Liver (tissue), 8 donors: ENCODE measurements at regions not wholly inside any gene's neighbourhood (a gene's known extent, or its start where the extent isn't known, plus 50 kb on each side); places are given as distances from the start of the nearest gene placed in this dataset.

ENCODE experiments used
- DNase-seq: peaks from one replicate; pipeline ENCODE4 v3.0.0-alpha.2; 2017; ENCODE audit warnings: low spot score
- H3K27ac ChIP-seq, 2 donors: one replicate each; pipeline ENCODE4 v1.7.0; 2013; ENCODE audit warnings: inconsistent platforms in 2 of 2, low read length in 2 of 2, control low read depth in 1 of 2, low read depth in 1 of 2, mild to moderate bottlenecking in 1 of 2
- H3K27me3 ChIP-seq, 4 donors: one replicate each; pipeline versions ENCODE4 v1.6.1 to v1.7.0; 2013; ENCODE audit warnings: low read length in 3 of 4, inconsistent platforms in 1 of 4, mild to moderate bottlenecking in 1 of 4, moderate library complexity in 1 of 4; ENCODE audit not compliant: control insufficient read depth in 4 of 4, insufficient read depth in 4 of 4
- H3K36me3 ChIP-seq, 4 donors: one replicate each; pipeline versions ENCODE4 v1.6.1 to v1.7.0; 2013; ENCODE audit warnings: low read length in 3 of 4, mild to moderate bottlenecking in 3 of 4, low read depth in 1 of 4, moderate library complexity in 1 of 4; ENCODE audit not compliant: control insufficient read depth in 4 of 4, insufficient read depth in 3 of 4
- H3K4me1 ChIP-seq, 4 donors: one replicate each; pipeline versions ENCODE4 v1.6.1 to v1.7.0; 2013; ENCODE audit warnings: low read length in 3 of 4, mild to moderate bottlenecking in 3 of 4, moderate library complexity in 1 of 4; ENCODE audit not compliant: control insufficient read depth in 4 of 4, insufficient read depth in 4 of 4
- H3K4me3 ChIP-seq, 3 donors: one replicate each; pipeline versions ENCODE4 v1.6.1 to v1.7.0; 2013; ENCODE audit warnings: low read length in 3 of 3, control low read depth in 1 of 3, low read depth in 1 of 3, mild to moderate bottlenecking in 1 of 3
- H3K9ac ChIP-seq, 2 donors: one replicate each; pipeline ENCODE4 v1.7.0; 2013; ENCODE audit warnings: low read length in 2 of 2, mild to moderate bottlenecking in 2 of 2, moderate library complexity in 2 of 2, control low read depth in 1 of 2, low read depth in 1 of 2
- H3K9me3 ChIP-seq, 4 donors: one replicate each; pipeline versions ENCODE4 v1.6.1 to v1.7.0; 2013; ENCODE audit warnings: low read length in 3 of 4; ENCODE audit not compliant: control insufficient read depth in 4 of 4
- EGR1 ChIP-seq, 2 donors: IDR thresholded peaks; 2 replicates each; pipeline ENCODE4 v1.6.1; 2016 to 2018; ENCODE audit warnings: antibody characterized with exemption in 2 of 2, low read depth in 2 of 2
- FOXA2 ChIP-seq: IDR thresholded peaks from 2 replicates; pipeline ENCODE4 v1.6.1; 2016; ENCODE audit warnings: antibody characterized with exemption
- GABPA ChIP-seq, 2 donors: IDR thresholded peaks in 1 of 2; conservative IDR thresholded peaks in 1 of 2; 2 replicates each; pipeline ENCODE4 v1.6.1; 2016; ENCODE audit warnings: antibody characterized with exemption in 2 of 2, mild to moderate bottlenecking in 1 of 2, moderate library complexity in 1 of 2
- HNF4A ChIP-seq, 2 donors: conservative IDR thresholded peaks; 2 replicates each; pipeline ENCODE4 v1.6.1; 2016; ENCODE audit warnings: antibody characterized with exemption in 2 of 2, mild to moderate bottlenecking in 2 of 2
- HNF4G ChIP-seq: IDR thresholded peaks from 2 replicates; pipeline ENCODE4 v1.6.1; 2016; ENCODE audit warnings: antibody characterized with exemption
- JUND ChIP-seq, 2 donors: IDR thresholded peaks; 2 replicates each; pipeline ENCODE4 v1.6.1; 2016; ENCODE audit warnings: antibody characterized with exemption in 2 of 2
- NR2F2 ChIP-seq: IDR thresholded peaks from 2 replicates; pipeline ENCODE4 v1.6.1; 2016; ENCODE audit warnings: antibody characterized with exemption
- RAD21 ChIP-seq, 2 donors: IDR thresholded peaks; 2 replicates each; pipeline ENCODE4 v1.6.1; 2016; ENCODE audit warnings: antibody characterized with exemption in 2 of 2, mild to moderate bottlenecking in 2 of 2
- RXRA ChIP-seq, 2 donors: IDR thresholded peaks; 2 replicates each; pipeline ENCODE4 v1.6.1; 2017 to 2018; ENCODE audit warnings: antibody characterized with exemption in 2 of 2, mild to moderate bottlenecking in 1 of 2
- SP1 ChIP-seq: IDR thresholded peaks from 2 replicates; pipeline ENCODE4 v1.6.1; 2018; ENCODE audit warnings: antibody characterized with exemption, mild to moderate bottlenecking
- TAF1 ChIP-seq: conservative IDR thresholded peaks from 2 replicates; pipeline ENCODE4 v1.6.1; 2016; ENCODE audit warnings: antibody characterized with exemption, mild to moderate bottlenecking
- YY1 ChIP-seq: IDR thresholded peaks from 2 replicates; pipeline ENCODE4 v1.6.1; 2016; ENCODE audit warnings: antibody characterized with exemption, mild to moderate bottlenecking
- ZBTB33 ChIP-seq: IDR thresholded peaks from 2 replicates; pipeline ENCODE4 v1.6.1; 2016; ENCODE audit warnings: antibody characterized with exemption
- WGBS: extraction: QIAGEN DNeasy Blood & Tissue Kit; methylation state at CpG from one replicate; pipeline ENCODE4 v1.1.7; 2013; 5-methylcytosine and 5-hydroxymethylcytosine counted together
- TF ChIP-seq, protein P1 (sequence below): IDR thresholded peaks from 2 replicates; pipeline ENCODE4 v1.6.1; 2016; ENCODE audit warnings: antibody characterized with exemption
- TF ChIP-seq, protein P2 (sequence below): IDR thresholded peaks from 2 replicates; pipeline ENCODE4 v1.6.1; 2016; ENCODE audit warnings: antibody characterized with exemption
- TF ChIP-seq, protein P3 (sequence below): fragments of 150-350 bp; IDR thresholded peaks from 2 replicates; pipeline ENCODE4 v1.5.1; 2017; ENCODE audit warnings: improper control_type of control experiment, low read depth, low read length; ENCODE audit not compliant: missing input control
- donor health status: healthy.
- donor health status: healthy.
- donor health status: healthy.
- donor health status: healthy.
- donor health status: healthy.

DNA sequence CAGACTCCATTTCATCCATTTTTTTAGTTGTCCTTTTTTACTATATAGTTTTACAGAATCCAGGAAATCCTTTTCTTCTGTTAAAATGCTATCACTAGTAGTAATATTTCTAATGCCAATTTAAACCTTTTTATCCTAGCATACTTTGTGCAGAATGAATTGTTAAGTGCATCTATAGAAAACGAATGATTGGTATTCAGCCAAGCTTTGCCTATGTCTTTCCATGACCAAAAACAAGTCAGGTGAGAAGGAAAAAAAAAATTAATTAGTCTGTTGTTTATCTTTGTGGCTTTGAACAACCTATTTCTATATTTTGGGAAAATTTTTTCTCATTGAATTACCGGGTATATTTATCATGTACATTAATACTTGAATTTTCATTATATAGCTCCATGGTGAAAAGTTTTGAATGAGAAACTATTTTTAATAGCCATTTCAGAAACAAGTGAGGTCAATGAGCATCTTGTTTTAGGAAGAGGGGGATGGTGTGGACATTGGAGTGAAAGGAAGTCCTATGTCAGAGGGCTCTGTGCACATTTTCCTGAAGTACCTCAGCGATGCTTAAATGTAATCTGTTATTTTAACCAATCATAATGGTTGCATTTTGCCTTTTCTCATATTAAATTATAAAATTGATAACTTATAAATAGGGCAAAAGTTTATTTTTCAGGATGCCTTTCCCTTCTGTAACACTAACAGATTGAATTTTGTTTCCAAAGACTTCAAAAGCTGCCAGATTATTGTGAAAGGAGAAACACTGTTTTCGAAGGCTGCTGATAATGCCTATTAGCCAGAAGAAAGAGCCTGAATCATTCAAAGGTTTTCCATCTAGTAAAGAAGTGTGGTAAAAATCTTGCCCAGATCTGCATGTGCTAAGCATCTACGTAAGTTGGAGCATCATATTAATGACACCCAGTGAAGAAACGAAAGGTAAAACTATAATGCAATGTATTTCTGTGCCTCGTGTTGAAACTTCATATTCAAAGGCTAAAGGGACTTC lies 73.8 kb upstream of the S1PR1 start:
- peak overlapping the region in 1 of 2 donors; percentile 22 for H3K9ac ChIP-seq
- H3K27me3 ChIP-seq = no peaks in the 10 kb centered on the region
- no peak overlapping the region for H3K4me3 ChIP-seq
- H3K9me3 ChIP-seq = no peaks in the 10 kb centered on the region
- peak; percentile 95 for TF ChIP-seq NR2F2
- TF ChIP-seq HNF4A (conservative IDR thresholded peaks at IDR 0.05) = no peak
- no peaks in the 10 kb centered on the region for H3K4me1 ChIP-seq
- WGBS = 79% methylated on average over 7 of the region's 7 CpGs
- no peaks in the 10 kb centered on the region for H3K36me3 ChIP-seq
- H3K27ac ChIP-seq = peak overlapping the region in 1 of 2 donors; percentile 35
- no peak for DNase-seq

GRCh38 chr1:101162300-101162699 lies 74.5 kb upstream of the S1PR1 start:
- H3K27me3 ChIP-seq = no peaks in the 10 kb centered on the region
- no peaks in the 10 kb centered on the region for H3K36me3 ChIP-seq
- H3K27ac ChIP-seq = no peak overlapping the region
- H3K4me3 ChIP-seq = no peak overlapping the region
- peak overlapping the region in 1 of 2 donors; percentile 27 for H3K9ac ChIP-seq
- no peaks in the 10 kb centered on the region for H3K4me1 ChIP-seq
- no peak for DNase-seq
- TF ChIP-seq TAF1 = no peak
- TF ChIP-seq, protein P1, sequence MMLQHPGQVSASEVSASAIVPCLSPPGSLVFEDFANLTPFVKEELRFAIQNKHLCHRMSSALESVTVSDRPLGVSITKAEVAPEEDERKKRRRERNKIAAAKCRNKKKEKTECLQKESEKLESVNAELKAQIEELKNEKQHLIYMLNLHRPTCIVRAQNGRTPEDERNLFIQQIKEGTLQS = no peak
- no peak for TF ChIP-seq FOXA2
- TF ChIP-seq HNF4A (conservative IDR thresholded peaks at IDR 0.05) = no peak
- TF ChIP-seq, protein P2, sequence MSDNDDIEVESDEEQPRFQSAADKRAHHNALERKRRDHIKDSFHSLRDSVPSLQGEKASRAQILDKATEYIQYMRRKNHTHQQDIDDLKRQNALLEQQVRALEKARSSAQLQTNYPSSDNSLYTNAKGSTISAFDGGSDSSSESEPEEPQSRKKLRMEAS = no peak
- TF ChIP-seq YY1 = no peak
- TF ChIP-seq GABPA (IDR thresholded peaks at IDR 0.05 in 1 of 2, conservative IDR thresholded peaks at IDR 0.05 in 1 of 2) = no peak
- TF ChIP-seq SP1 = no peak
- no peak for TF ChIP-seq EGR1 (IDR thresholded peaks at IDR 0.05; ENCODE audit: low read depth in 2 of 2)
- TF ChIP-seq, protein P3, sequence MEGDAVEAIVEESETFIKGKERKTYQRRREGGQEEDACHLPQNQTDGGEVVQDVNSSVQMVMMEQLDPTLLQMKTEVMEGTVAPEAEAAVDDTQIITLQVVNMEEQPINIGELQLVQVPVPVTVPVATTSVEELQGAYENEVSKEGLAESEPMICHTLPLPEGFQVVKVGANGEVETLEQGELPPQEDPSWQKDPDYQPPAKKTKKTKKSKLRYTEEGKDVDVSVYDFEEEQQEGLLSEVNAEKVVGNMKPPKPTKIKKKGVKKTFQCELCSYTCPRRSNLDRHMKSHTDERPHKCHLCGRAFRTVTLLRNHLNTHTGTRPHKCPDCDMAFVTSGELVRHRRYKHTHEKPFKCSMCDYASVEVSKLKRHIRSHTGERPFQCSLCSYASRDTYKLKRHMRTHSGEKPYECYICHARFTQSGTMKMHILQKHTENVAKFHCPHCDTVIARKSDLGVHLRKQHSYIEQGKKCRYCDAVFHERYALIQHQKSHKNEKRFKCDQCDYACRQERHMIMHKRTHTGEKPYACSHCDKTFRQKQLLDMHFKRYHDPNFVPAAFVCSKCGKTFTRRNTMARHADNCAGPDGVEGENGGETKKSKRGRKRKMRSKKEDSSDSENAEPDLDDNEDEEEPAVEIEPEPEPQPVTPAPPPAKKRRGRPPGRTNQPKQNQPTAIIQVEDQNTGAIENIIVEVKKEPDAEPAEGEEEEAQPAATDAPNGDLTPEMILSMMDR = no peak
- no peaks in the 10 kb centered on the region for H3K9me3 ChIP-seq
- 80% methylated on average over 3 of the region's 3 CpGs for WGBS

GRCh38 chr1:101161619-101162018 lies 75.2 kb upstream of the S1PR1 start:
- 69% methylated on average over 3 of the region's 3 CpGs for WGBS
- Histone ChIP-seq H3K36me3 (no peaks in the 10 kb centered on the region), H3K27me3 (no peaks in the 10 kb centered on the region), H3K27ac (no peak overlapping the region), H3K4me1 (peaks cover 0 to 3% (median 0%) of the 10 kb centered on the region in 4 donors), H3K4me3 (no peak overlapping the region), H3K9me3 (no peaks in the 10 kb centered on the region), H3K9ac (no peak overlapping the region)
- no peak for DNase-seq
- TF ChIP-seq NR2F2 = peak; percentile 84
- TF ChIP-seq JUND (IDR thresholded peaks at IDR 0.05) = no peak
- no peak for TF ChIP-seq RXRA (IDR thresholded peaks at IDR 0.05)
- TF ChIP-seq HNF4A (conservative IDR thresholded peaks at IDR 0.05) = no peak
- no peak for TF ChIP-seq RAD21 (IDR thresholded peaks at IDR 0.05)
- TF ChIP-seq GABPA (IDR thresholded peaks at IDR 0.05 in 1 of 2, conservative IDR thresholded peaks at IDR 0.05 in 1 of 2) = no peak
- TF ChIP-seq ZBTB33 = no peak
- peak; percentile 26 for TF ChIP-seq SP1
- TF ChIP-seq, protein P3 = no peak
- no peak for TF ChIP-seq HNF4G
- TF ChIP-seq, protein P2 = no peak
